Colonic mucosa (tissue), 4 donors: ENCODE measurements at regions not wholly inside any gene's neighbourhood (a gene's known extent, or its start where the extent isn't known, plus 50 kb on each side); places are given as distances from the start of the nearest gene placed in this dataset.

Source experiments
- DNase-seq: peaks from one replicate; pipeline ENCODE4 v3.0.0-alpha.2; 2020
- H3K27ac ChIP-seq: fragments of 200-600 bp; one replicate; pipeline ENCODE4 v1.8.0; 2021
- H3K27me3 ChIP-seq: fragments of 200-600 bp; one replicate; pipeline ENCODE4 v1.8.0; 2021
- H3K36me3 ChIP-seq: fragments of 200-600 bp; one replicate; pipeline ENCODE4 v1.8.0; 2021
- H3K4me1 ChIP-seq: fragments of 200-600 bp; one replicate; pipeline ENCODE4 v1.8.0; 2021; ENCODE audit warnings: mild to moderate bottlenecking
- H3K4me3 ChIP-seq: fragments of 200-600 bp; one replicate; pipeline ENCODE4 v1.8.0; 2021
- H3K9ac ChIP-seq, 2 donors: one replicate each; pipeline ENCODE4 v1.7.0; 2013; ENCODE audit warnings: control low read depth in 2 of 2, low read depth in 2 of 2, low read length in 2 of 2
- H3K9me3 ChIP-seq: fragments of 200-600 bp; one replicate; pipeline ENCODE4 v1.8.0; 2021
- intact Hi-C: fragments of 100-400 bp; cut with DNase I; formaldehyde crosslinking; loops from one replicate; pipeline ENCODE4 v1.14.1; 2022
- TF ChIP-seq, protein P1 (sequence below): fragments of 200-600 bp; IDR thresholded peaks from one replicate; pipeline ENCODE4 v1.8.0; 2022; ENCODE audit warnings: antibody characterized with exemption, mild to moderate bottlenecking
- donor health status: healthy.
- donor health status: DM: no; HTN: no; CAD: no.
- donor health status: DM: no; HTN: no; CAD: no.

DNA sequence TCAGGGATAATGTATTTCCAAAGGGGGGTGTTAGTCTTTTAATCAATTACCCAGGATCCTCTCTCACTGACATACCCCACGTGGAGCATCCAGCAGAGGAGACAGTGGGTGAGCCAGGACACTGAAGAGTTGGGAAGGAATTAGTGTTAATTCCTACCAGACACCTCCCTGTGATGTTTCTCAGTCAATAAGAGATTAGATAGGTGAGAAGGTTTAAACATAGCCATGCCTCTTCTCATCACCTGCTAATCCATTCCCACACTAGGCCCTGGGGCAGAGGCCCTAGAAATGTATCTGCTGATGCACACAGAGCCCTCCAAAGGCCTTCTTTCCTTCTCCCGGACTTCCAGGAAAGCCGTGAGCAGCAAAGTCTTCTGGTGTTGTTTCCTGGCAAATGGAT, 363.6 kb upstream of the LARGE1 start:
- intact Hi-C loops, result no loop called here
- no peak for DNase-seq
- Histone ChIP-seq H3K4me3 (no peak overlapping the region), H3K27ac (no peak overlapping the region), H3K4me1 (no peaks in the 10 kb centered on the region), H3K9ac (no peak overlapping the region), H3K36me3 (no peaks in the 10 kb centered on the region), H3K9me3 (no peaks in the 10 kb centered on the region), H3K27me3 (no peaks in the 10 kb centered on the region)
- TF ChIP-seq, protein P1, sequence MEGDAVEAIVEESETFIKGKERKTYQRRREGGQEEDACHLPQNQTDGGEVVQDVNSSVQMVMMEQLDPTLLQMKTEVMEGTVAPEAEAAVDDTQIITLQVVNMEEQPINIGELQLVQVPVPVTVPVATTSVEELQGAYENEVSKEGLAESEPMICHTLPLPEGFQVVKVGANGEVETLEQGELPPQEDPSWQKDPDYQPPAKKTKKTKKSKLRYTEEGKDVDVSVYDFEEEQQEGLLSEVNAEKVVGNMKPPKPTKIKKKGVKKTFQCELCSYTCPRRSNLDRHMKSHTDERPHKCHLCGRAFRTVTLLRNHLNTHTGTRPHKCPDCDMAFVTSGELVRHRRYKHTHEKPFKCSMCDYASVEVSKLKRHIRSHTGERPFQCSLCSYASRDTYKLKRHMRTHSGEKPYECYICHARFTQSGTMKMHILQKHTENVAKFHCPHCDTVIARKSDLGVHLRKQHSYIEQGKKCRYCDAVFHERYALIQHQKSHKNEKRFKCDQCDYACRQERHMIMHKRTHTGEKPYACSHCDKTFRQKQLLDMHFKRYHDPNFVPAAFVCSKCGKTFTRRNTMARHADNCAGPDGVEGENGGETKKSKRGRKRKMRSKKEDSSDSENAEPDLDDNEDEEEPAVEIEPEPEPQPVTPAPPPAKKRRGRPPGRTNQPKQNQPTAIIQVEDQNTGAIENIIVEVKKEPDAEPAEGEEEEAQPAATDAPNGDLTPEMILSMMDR, result no peak

DNA sequence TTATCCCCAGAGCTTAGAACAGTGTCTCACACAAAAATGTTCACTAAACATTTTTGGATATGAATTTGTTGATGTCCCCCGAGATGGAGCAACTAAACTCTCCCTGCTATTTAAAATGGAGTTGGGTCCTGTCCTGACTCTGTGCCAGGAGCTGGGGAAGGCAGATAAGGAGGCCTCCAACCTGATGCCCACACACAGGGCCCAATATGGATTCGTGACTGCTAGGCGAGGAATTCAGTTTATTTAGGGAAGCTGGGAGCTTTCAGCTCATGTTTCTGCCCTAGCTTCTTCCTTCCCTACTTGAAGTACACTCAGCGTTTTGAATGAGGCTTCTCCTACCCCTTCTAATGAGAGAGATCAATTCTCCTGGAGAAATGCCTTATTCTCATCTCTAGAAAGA, 373.0 kb upstream of the LARGE1 start:
- TF ChIP-seq, protein P1, result no peak
- Histone ChIP-seq H3K4me1 (no peaks in the 10 kb centered on the region), H3K9me3 (no peaks in the 10 kb centered on the region), H3K27ac (no peak overlapping the region), H3K36me3 (no peaks in the 10 kb centered on the region), H3K4me3 (no peak overlapping the region), H3K27me3 (no peaks in the 10 kb centered on the region), H3K9ac (no peak overlapping the region)
- intact Hi-C loops, result no loop called here
- no peak for DNase-seq

DNA sequence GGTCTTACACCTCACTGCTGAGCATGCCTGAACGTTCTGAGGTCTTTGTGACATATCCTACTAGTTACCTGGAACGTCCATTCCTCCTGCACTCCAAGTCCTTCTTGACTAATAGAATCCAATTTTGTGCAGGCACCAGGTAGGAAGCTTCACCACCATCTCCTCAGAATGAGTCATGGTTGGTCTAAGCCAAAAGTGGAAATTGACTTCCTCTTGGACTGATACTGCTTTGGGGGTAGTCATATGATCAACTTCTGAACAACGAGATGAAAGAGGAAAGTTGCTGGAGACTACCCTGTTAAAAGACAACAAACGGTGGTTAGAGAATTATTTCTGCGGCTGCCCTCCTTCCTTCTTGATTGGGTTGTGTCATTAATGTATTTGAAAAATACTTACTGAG, 374.2 kb upstream of the LARGE1 start:
- DNase-seq, result no peak
- TF ChIP-seq, protein P1, result no peak
- no peak overlapping the region for H3K9ac ChIP-seq
- no peak overlapping the region for H3K4me3 ChIP-seq
- intact Hi-C loops, result no loop called here
- no peaks in the 10 kb centered on the region for H3K36me3 ChIP-seq
- H3K27me3 ChIP-seq, result no peaks in the 10 kb centered on the region
- no peak overlapping the region for H3K27ac ChIP-seq
- H3K4me1 ChIP-seq, result no peaks in the 10 kb centered on the region
- no peaks in the 10 kb centered on the region for H3K9me3 ChIP-seq

DNA sequence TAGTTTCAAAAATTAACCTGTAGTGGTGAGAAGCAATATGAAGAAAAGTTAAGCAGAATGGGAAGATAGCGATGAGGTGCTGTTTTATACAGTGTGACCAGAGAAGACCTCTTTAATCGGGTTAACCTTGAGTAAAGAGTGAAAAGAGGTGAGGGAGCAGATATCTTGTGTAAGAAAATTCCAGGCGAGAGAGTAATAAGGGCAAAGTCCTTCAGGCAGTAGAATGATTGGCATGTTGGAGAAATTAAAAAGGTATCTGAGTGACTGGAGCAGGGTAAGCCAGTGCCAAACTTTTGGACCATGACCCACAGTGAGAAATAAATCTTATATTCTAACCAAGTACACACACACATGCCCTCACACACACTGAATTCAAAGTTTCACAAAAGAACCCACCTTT, 374.7 kb upstream of the LARGE1 start:
- Histone ChIP-seq H3K9me3 (no peaks in the 10 kb centered on the region), H3K36me3 (no peaks in the 10 kb centered on the region), H3K4me1 (no peaks in the 10 kb centered on the region), H3K4me3 (no peak overlapping the region), H3K9ac (no peak overlapping the region), H3K27ac (no peak overlapping the region), H3K27me3 (no peaks in the 10 kb centered on the region)
- no peak for DNase-seq
- intact Hi-C loops, result no loop called here
- TF ChIP-seq, protein P1, result no peak

DNA sequence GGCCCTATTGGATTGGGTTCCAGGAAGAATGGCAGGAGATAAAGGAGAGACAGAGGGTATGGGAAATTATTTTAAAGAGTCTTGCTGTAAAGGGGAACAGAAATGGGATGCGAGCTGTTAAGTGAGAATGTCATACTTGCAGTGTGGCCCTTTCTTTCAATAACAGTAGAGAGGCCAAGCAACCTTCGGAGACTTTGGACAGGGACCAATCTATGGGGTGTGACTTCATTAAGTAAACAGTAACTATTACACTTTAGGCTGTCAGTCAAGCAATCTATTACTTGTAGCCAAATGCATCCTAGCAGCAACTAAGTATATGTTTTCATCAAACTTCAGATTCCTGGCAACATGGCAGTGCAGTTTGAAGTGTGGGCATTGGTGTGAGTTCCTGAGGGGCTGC, 376.2 kb upstream of the LARGE1 start:
- no peaks in the 10 kb centered on the region for H3K27me3 ChIP-seq
- H3K27ac ChIP-seq, result no peak overlapping the region
- H3K36me3 ChIP-seq, result no peaks in the 10 kb centered on the region
- H3K4me1 ChIP-seq, result no peaks in the 10 kb centered on the region
- no peak overlapping the region for H3K9ac ChIP-seq
- H3K9me3 ChIP-seq, result no peaks in the 10 kb centered on the region
- TF ChIP-seq, protein P1, result no peak
- no peak overlapping the region for H3K4me3 ChIP-seq
- DNase-seq, result no peak
- intact Hi-C loops, result no loop called here
